NCI-H2029 (cell line): ENCODE measurements at regions not wholly inside any gene's neighbourhood (a gene's known extent, or its start where the extent isn't known, plus 50 kb on each side); places are given as distances from the start of the nearest gene placed in this dataset.
"Not testable (repeated sequence)": the region's sequence is repeated elsewhere in the genome, so short reads cannot be mapped to it uniquely, and the experiment has no call there.

Source experiments
- DNase-seq: peaks from one replicate; lab custom pipeline; 2025; lab: John Stamatoyannopoulos, UW

- DNase-seq, result no peak
Observed at GRCh38 chr2:67571785-67572718, 174.9 kb downstream of the ETAA1 start.

- no peak for DNase-seq
Observed at GRCh38 chr2:67572721-67573435, 175.7 kb downstream of the ETAA1 start.

GRCh38 chr2:67574230-67574629 is 177.1 kb downstream of the ETAA1 start:
- no peak for DNase-seq

GRCh38 chr2:67576226-67576625 is 179.1 kb downstream of the ETAA1 start:
- no peak for DNase-seq

- no peak for DNase-seq
Observed at GRCh38 chr2:67576991-67577390, 179.9 kb downstream of the ETAA1 start.

GRCh38 chr2:67579216-67579615 is 182.1 kb downstream of the ETAA1 start:
- no peak for DNase-seq

GRCh38 chr2:67579806-67580205 is 182.7 kb downstream of the ETAA1 start:
- no peak for DNase-seq

- no peak for DNase-seq
Observed at GRCh38 chr2:67581751-67582150, 184.6 kb downstream of the ETAA1 start.

GRCh38 chr2:67583185-67583584 is 186.1 kb downstream of the ETAA1 start:
- no peak for DNase-seq

GRCh38 chr2:67585400-67585799 is 188.3 kb downstream of the ETAA1 start:
- DNase-seq, result no peak

GRCh38 chr2:67589121-67589520 is 192.0 kb downstream of the ETAA1 start:
- not testable (repeated sequence) for DNase-seq

- DNase-seq, result not testable (repeated sequence)
Observed at GRCh38 chr2:67594522-67594921, 197.4 kb downstream of the ETAA1 start.

- DNase-seq, result no peak
Observed at GRCh38 chr2:67596871-67597270, 199.7 kb downstream of the ETAA1 start.

- no peak for DNase-seq
Observed at GRCh38 chr2:67599561-67599960, 202.4 kb downstream of the ETAA1 start.

- no peak for DNase-seq
Observed at GRCh38 chr2:67600222-67600871, 203.2 kb downstream of the ETAA1 start.

GRCh38 chr2:67600946-67601345 is 203.8 kb downstream of the ETAA1 start:
- no peak for DNase-seq

GRCh38 chr2:67604360-67604759 is 207.2 kb downstream of the ETAA1 start:
- no peak for DNase-seq

- DNase-seq, result no peak
Observed at GRCh38 chr2:67612576-67613042, 215.5 kb downstream of the ETAA1 start.

- no peak for DNase-seq
Observed at GRCh38 chr2:67613227-67613626, 216.1 kb downstream of the ETAA1 start.

- no peak for DNase-seq
Observed at GRCh38 chr2:67614454-67614853, 217.3 kb downstream of the ETAA1 start.

GRCh38 chr2:67616749-67617148 is 219.6 kb downstream of the ETAA1 start:
- DNase-seq, result no peak

GRCh38 chr2:67619204-67619603 is 222.1 kb downstream of the ETAA1 start:
- no peak for DNase-seq

- DNase-seq, result not testable (repeated sequence)
Observed at GRCh38 chr2:67623741-67624140, 226.6 kb downstream of the ETAA1 start.
